ENCODE measurements at regions not wholly inside any gene's neighbourhood (a gene's known extent, or its start where the extent isn't known, plus 50 kb on each side); places are given as distances from the start of the nearest gene placed in this dataset.
"Not testable (repeated sequence)": the region's sequence is repeated elsewhere in the genome, so short reads cannot be mapped to it uniquely, and the experiment has no call there.

GRCh38 chr2:43146083-43146482 lies 80.3 kb downstream of the ZFP36L2 start:
- no peak for DNase-seq

- DNase-seq = no peak
These were observed 82.1 kb downstream of the ZFP36L2 start for GRCh38 chr2:43144263-43144662.

GRCh38 chr2:43143756-43144155 lies 82.7 kb downstream of the ZFP36L2 start:
- DNase-seq = no peak

GRCh38 chr2:43142921-43143438 lies 83.4 kb downstream of the ZFP36L2 start:
- no peak for DNase-seq

- DNase-seq = not testable (repeated sequence)
These were observed 84.7 kb downstream of the ZFP36L2 start for GRCh38 chr2:43141636-43142151.

GRCh38 chr2:43139996-43140621 lies 86.3 kb downstream of the ZFP36L2 start:
- DNase-seq = no peak

GRCh38 chr2:43139501-43139900 lies 86.9 kb downstream of the ZFP36L2 start:
- no peak for DNase-seq

- DNase-seq = no peak
These were observed 88.0 kb downstream of the ZFP36L2 start for GRCh38 chr2:43138441-43138840.

- DNase-seq = no peak
These were observed 89.5 kb downstream of the ZFP36L2 start for GRCh38 chr2:43136876-43137275.

GRCh38 chr2:43136011-43136799 lies 90.2 kb downstream of the ZFP36L2 start:
- DNase-seq = no peak

- DNase-seq = no peak
These were observed 90.8 kb downstream of the ZFP36L2 start for GRCh38 chr2:43135583-43135982.

GRCh38 chr2:43134571-43134889 lies 91.9 kb downstream of the ZFP36L2 start:
- no peak for DNase-seq

GRCh38 chr2:43133708-43134570 lies 92.5 kb downstream of the ZFP36L2 start:
- no peak for DNase-seq

- no peak for DNase-seq
These were observed 93.1 kb downstream of the ZFP36L2 start for GRCh38 chr2:43133336-43133707.

- no peak for DNase-seq
These were observed 93.6 kb downstream of the ZFP36L2 start for GRCh38 chr2:43132683-43133301.

- DNase-seq = no peak
These were observed 94.3 kb downstream of the ZFP36L2 start for GRCh38 chr2:43131890-43132682.

GRCh38 chr2:43131051-43131889 lies 95.1 kb downstream of the ZFP36L2 start:
- DNase-seq = peak; percentile 10

GRCh38 chr2:43130548-43130875 lies 95.9 kb downstream of the ZFP36L2 start:
- DNase-seq = no peak

- no peak for DNase-seq
These were observed 96.5 kb downstream of the ZFP36L2 start for GRCh38 chr2:43129676-43130547.

- DNase-seq = no peak
These were observed 97.8 kb downstream of the ZFP36L2 start for GRCh38 chr2:43128559-43128955.
